Karpas-422 (cell line): ENCODE measurements at regions not wholly inside any gene's neighbourhood (a gene's known extent, or its start where the extent isn't known, plus 50 kb on each side); places are given as distances from the start of the nearest gene placed in this dataset.

Experiments used
- DNase-seq: peaks from one replicate; pipeline ENCODE4 v3.0.0-alpha.2; 2015
- H2AFZ ChIP-seq: fragments of 200-600 bp; sonication (generic); 2 replicates; pipeline ENCODE4 v1.6.1; 2014; ENCODE audit warnings: antibody characterized with exemption, low read length, mixed read lengths
- H3K27ac ChIP-seq: fragments of 200-600 bp; sonication (generic); 2 replicates; pipeline ENCODE4 v1.5.1; 2014; ENCODE audit warnings: mild to moderate bottlenecking, low read length, moderate library complexity
- H3K27me3 ChIP-seq: fragments of 200-600 bp; sonication (generic); 2 replicates; pipeline ENCODE4 v1.6.1; 2014; ENCODE audit warnings: low read length, mixed read lengths
- H3K36me3 ChIP-seq: fragments of 200-600 bp; sonication (generic); 2 replicates; pipeline ENCODE4 v1.6.1; 2014; ENCODE audit warnings: low read length, mixed read lengths; ENCODE audit not compliant: insufficient read depth
- H3K4me1 ChIP-seq: fragments of 200-600 bp; sonication (generic); 2 replicates; pipeline ENCODE4 v1.6.1; 2014; ENCODE audit warnings: mild to moderate bottlenecking, low read length, mixed read lengths
- H3K4me2 ChIP-seq: fragments of 200-600 bp; sonication (generic); 2 replicates; pipeline ENCODE4 v1.6.1; 2014; ENCODE audit warnings: low read length, low read depth, mild to moderate bottlenecking; ENCODE audit not compliant: poor library complexity, severe bottlenecking
- H3K4me3 ChIP-seq: fragments of 200-600 bp; sonication (generic); 2 replicates; pipeline ENCODE4 v1.5.1; 2014; ENCODE audit warnings: mild to moderate bottlenecking, antibody characterized with exemption, low read length, mixed read lengths
- H3K79me2 ChIP-seq: fragments of 200-600 bp; sonication (generic); 2 replicates; pipeline ENCODE4 v1.6.1; 2014; ENCODE audit warnings: mild to moderate bottlenecking, low read length, mixed read lengths
- H3K9ac ChIP-seq: fragments of 200-600 bp; sonication (generic); 2 replicates; pipeline ENCODE4 v1.6.0; 2014; ENCODE audit warnings: low read length
- H3K9me2 ChIP-seq: fragments of 200-600 bp; sonication (generic), shearing (Covaris generic); replicated peaks from 2 replicates; pipeline ENCODE4 v1.6.0; 2014; ENCODE audit warnings: mild to moderate bottlenecking, low read length, moderate library complexity; ENCODE audit not compliant: insufficient read depth
- H3K9me3 ChIP-seq: fragments of 300-700, 200-600 bp; sonication (generic); 2 replicates; pipeline ENCODE4 v1.6.1; 2014; ENCODE audit warnings: low read length, mixed read lengths
- H4K20me1 ChIP-seq: fragments of 200-600 bp; sonication (generic); 2 replicates; pipeline ENCODE4 v1.6.1; 2014; ENCODE audit warnings: mild to moderate bottlenecking, antibody characterized with exemption, low read length, low read depth; ENCODE audit not compliant: insufficient read depth

DNA sequence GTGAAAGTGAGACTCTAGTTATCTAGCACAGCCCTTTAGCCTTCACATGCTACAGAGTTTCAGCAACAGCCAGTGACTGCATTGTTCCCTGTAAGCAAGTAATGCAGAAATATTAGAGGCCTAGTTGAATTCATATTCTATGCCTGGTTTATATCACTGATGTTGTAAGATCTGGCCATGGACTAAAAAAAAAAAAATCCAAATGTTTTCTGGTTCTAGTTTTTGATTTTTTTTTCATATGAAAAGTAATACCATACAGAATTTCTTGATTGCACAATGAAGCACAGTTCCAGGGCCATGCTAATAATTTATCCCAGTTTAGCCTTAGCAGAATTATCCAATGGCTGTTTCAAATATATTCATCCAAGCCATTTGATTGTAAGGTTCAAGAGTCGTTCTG, 341.5 kb upstream of the DDHD1 start:
- Histone ChIP-seq H3K27me3 (no peaks in the 10 kb centered on the region; the same call in 1 of the 2 replicates), H3K4me1 (peaks cover 6% of the 10 kb centered on the region), H3K27ac (no peak overlapping the region), H3K9ac (no peak overlapping the region), H3K4me3 (no peak overlapping the region), H3K4me2 (no peak overlapping the region), H3K9me2 (no peaks in the 10 kb centered on the region), H3K9me3 (no peaks in the 10 kb centered on the region), H2AFZ (no peak overlapping the region), H3K79me2 (no peaks in the 10 kb centered on the region), H3K36me3 (no peaks in the 10 kb centered on the region), H4K20me1 (no peaks in the 10 kb centered on the region)
- no peak for DNase-seq

DNA sequence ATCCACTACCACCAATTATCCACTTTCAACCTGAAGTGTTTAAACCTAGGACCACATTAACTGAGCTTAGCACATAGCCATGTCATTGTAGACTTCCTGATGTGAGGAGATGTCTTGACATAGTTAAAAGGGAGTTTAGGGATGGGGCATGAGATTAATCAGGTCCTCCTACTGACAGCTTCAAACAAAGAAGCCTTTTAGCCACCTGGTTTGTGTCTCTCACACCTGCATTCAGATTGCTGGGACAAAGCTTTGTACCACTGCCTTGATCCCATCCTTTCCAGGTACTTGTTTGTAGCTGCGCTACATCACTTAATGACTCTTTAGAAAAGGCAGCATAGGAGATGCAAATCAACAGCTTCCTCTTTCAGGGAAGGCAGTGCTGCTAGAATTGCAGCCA, 340.7 kb upstream of the DDHD1 start:
- H3K36me3 ChIP-seq, result no peaks in the 10 kb centered on the region
- H3K4me3 ChIP-seq, result no peak overlapping the region
- H3K9me2 ChIP-seq, result no peaks in the 10 kb centered on the region
- H3K9me3 ChIP-seq, result no peaks in the 10 kb centered on the region
- H3K27ac ChIP-seq, result no peak overlapping the region
- H3K4me2 ChIP-seq, result no peak overlapping the region
- H2AFZ ChIP-seq, result no peak overlapping the region
- peaks cover 6% of the 10 kb centered on the region for H3K4me1 ChIP-seq
- H3K79me2 ChIP-seq, result no peaks in the 10 kb centered on the region
- H4K20me1 ChIP-seq, result no peaks in the 10 kb centered on the region
- H3K9ac ChIP-seq, result no peak overlapping the region
- DNase-seq, result no peak
- H3K27me3 ChIP-seq, result no peaks in the 10 kb centered on the region; the same call in 1 of the 2 replicates

DNA sequence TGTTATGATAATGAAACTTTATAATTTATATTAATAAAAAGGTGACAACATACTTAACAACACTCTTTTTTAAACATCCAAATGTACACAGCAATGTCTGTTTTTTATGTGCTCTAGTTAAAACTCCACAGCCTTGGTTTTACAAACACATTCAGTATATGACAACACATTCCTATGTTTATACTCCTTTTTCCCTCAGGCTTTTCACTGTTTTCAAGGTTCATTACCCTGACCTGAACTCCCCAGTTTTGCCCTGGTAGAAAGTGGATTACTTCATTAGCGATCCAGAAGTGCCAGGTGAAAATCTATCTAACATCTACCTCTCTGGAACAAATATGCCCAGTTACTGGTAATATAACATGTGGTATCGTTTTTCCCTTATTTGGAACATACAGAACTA, 340.2 kb upstream of the DDHD1 start:
- Histone ChIP-seq H3K27ac (no peak overlapping the region), H2AFZ (no peak overlapping the region), H3K27me3 (no peaks in the 10 kb centered on the region; the same call in 1 of the 2 replicates), H3K4me2 (no peak overlapping the region), H3K36me3 (no peaks in the 10 kb centered on the region), H3K9me2 (no peaks in the 10 kb centered on the region), H3K9me3 (no peaks in the 10 kb centered on the region), H3K4me1 (peaks cover 6% of the 10 kb centered on the region), H3K4me3 (no peak overlapping the region), H3K9ac (no peak overlapping the region), H3K79me2 (no peaks in the 10 kb centered on the region), H4K20me1 (no peaks in the 10 kb centered on the region)
- DNase-seq, result no peak

DNA sequence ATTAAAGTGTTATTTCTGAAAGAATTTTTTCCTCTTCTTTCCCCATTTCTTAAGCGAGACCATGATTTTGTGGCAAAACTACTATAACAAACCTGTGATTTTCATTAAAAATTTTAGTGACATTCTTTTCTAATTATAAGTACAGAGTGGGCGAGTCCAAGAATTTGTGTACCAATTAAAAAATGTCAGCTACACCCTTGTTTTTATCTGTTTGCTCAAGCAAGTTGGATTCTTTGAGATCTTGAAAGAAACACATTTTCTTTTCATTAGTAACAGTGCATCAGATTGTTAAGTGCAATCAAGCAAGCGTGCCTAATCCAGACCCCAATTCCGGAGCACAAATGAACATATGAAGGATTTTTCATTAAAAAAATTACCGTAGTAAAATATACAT, 338.8 kb upstream of the DDHD1 start:
- H3K9ac ChIP-seq, result no peak overlapping the region
- H3K27ac ChIP-seq, result no peak overlapping the region
- no peaks in the 10 kb centered on the region for H4K20me1 ChIP-seq
- no peaks in the 10 kb centered on the region for H3K9me2 ChIP-seq
- no peaks in the 10 kb centered on the region; the same call in 1 of the 2 replicates for H3K27me3 ChIP-seq
- H3K4me2 ChIP-seq, result no peak overlapping the region
- no peaks in the 10 kb centered on the region for H3K36me3 ChIP-seq
- no peak overlapping the region for H3K4me3 ChIP-seq
- no peak overlapping the region for H2AFZ ChIP-seq
- H3K79me2 ChIP-seq, result no peaks in the 10 kb centered on the region
- peaks cover 6% of the 10 kb centered on the region for H3K4me1 ChIP-seq
- no peak for DNase-seq
- no peaks in the 10 kb centered on the region for H3K9me3 ChIP-seq

DNA sequence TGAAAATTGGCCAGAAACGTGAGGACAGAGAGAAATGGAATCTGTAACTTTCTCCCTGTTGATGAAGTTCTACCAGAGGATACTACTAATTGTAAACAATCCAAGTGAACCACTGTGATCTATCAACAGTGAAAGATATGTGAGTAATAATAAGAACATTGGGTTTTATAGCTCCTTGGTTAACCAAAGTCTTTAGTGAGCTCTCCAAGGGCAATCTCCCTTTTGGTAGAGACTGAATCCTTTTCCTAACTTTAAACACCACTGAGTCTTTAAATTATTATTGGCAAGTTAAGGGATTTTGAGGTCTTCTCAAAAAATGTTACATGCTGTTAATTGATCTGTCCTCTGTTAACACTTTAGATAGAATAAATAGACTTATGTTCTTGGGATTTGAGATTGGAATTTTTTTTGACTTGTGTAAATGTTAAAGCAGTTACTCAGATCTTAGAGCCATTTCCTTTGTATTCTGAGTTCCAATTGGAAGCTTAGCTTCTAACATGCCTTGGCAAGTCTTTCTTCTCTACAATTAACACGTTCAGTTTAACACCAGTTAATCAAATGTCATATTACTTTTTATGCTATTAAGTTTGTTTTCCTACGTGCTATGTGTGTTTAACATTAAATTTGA, 338.2 kb upstream of the DDHD1 start:
- Histone ChIP-seq H3K9ac (no peak overlapping the region), H2AFZ (no peak overlapping the region), H3K4me1 (peaks cover 6% of the 10 kb centered on the region), H3K27me3 (no peaks in the 10 kb centered on the region; the same call in 1 of the 2 replicates), H3K4me3 (no peak overlapping the region), H3K9me3 (no peaks in the 10 kb centered on the region), H3K27ac (no peak overlapping the region), H3K79me2 (no peaks in the 10 kb centered on the region), H3K4me2 (no peak overlapping the region), H3K9me2 (no peaks in the 10 kb centered on the region), H3K36me3 (no peaks in the 10 kb centered on the region), H4K20me1 (no peaks in the 10 kb centered on the region)
- DNase-seq, result no peak

DNA sequence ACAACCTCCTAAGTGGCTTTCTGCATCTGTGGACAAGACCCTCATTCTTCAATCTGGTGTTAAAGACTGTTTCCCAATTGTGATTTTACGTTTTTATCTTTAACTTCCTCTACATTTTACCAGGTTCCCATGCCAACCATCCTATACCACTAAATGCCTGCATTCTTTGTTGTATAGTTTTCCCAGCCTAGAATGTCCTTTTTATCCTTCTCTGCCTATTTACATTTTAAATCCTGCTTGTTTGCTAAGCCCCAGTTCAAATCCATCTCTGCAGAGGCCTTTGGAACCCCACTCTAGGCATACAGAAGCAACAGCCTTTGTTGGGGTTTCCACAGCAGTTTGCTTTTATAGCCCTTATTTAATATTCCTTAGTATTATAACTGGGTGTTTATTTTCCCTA, 325.1 kb upstream of the DDHD1 start:
- no peak overlapping the region for H3K4me2 ChIP-seq
- H3K27ac ChIP-seq, result no peak overlapping the region
- H3K79me2 ChIP-seq, result no peaks in the 10 kb centered on the region
- no peaks in the 10 kb centered on the region for H3K9me2 ChIP-seq
- H3K27me3 ChIP-seq, result no peaks in the 10 kb centered on the region
- no peak overlapping the region for H3K4me3 ChIP-seq
- no peaks in the 10 kb centered on the region for H3K36me3 ChIP-seq
- H3K4me1 ChIP-seq, result no peaks in the 10 kb centered on the region
- H3K9me3 ChIP-seq, result no peaks in the 10 kb centered on the region
- H4K20me1 ChIP-seq, result no peaks in the 10 kb centered on the region
- no peak overlapping the region for H2AFZ ChIP-seq
- DNase-seq, result no peak
- H3K9ac ChIP-seq, result no peak overlapping the region

DNA sequence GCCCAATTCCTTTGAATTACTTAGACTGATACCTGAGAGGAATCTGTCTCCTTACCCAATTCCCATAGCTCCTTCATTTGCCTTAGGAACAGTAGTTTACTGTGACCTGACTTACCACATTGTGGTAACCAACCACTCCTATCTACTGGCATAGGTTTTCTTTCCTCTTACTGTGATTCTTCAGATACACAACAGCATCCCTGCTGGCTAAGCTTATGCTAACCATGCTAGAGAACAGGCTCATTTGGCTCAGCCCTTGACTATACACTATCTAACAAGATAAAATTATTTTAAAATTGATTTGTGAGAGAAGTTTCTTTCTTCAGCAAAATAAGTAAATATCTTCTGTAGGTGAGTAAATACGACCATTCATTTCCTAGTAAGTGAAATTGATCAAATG, 320.4 kb upstream of the DDHD1 start:
- no peak overlapping the region for H3K27ac ChIP-seq
- H3K9me2 ChIP-seq, result no peaks in the 10 kb centered on the region
- H3K9me3 ChIP-seq, result no peaks in the 10 kb centered on the region
- H3K79me2 ChIP-seq, result no peaks in the 10 kb centered on the region
- no peaks in the 10 kb centered on the region for H4K20me1 ChIP-seq
- no peaks in the 10 kb centered on the region for H3K4me1 ChIP-seq
- H3K4me3 ChIP-seq, result no peak overlapping the region
- no peaks in the 10 kb centered on the region for H3K36me3 ChIP-seq
- H3K4me2 ChIP-seq, result no peak overlapping the region
- no peak overlapping the region for H3K9ac ChIP-seq
- DNase-seq, result no peak
- no peaks in the 10 kb centered on the region for H3K27me3 ChIP-seq
- no peak overlapping the region for H2AFZ ChIP-seq

DNA sequence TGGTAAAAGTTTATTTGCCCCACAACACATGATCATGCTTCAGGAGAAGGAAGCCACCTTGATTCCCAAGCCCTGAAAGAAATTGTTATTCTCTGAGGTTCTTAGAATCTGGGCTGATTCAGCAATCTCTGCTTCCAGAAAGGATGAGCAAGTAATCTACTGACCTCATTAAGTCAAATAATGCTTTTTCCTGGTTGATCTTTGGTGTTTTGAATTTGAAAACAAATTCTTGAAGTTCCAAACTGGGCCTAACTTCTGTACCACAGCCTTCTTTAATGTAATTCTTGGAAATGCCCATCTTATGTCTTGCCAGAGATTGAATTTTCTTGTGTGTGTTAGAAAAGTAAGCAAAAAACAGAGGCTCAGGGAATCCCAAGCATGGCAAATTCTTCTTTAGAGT, 319.2 kb upstream of the DDHD1 start:
- Histone ChIP-seq H3K4me1 (no peaks in the 10 kb centered on the region), H3K9me3 (no peaks in the 10 kb centered on the region), H3K4me3 (no peak overlapping the region), H3K36me3 (no peaks in the 10 kb centered on the region), H4K20me1 (no peaks in the 10 kb centered on the region), H2AFZ (no peak overlapping the region), H3K79me2 (no peaks in the 10 kb centered on the region), H3K9ac (no peak overlapping the region), H3K27me3 (no peaks in the 10 kb centered on the region), H3K27ac (no peak overlapping the region), H3K9me2 (no peaks in the 10 kb centered on the region), H3K4me2 (no peak overlapping the region)
- DNase-seq, result no peak
